Neural cell (in vitro differentiated cells): ENCODE measurements at regions not wholly inside any gene's neighbourhood (a gene's known extent, or its start where the extent isn't known, plus 50 kb on each side); places are given as distances from the start of the nearest gene placed in this dataset.
"Not testable (repeated sequence)": the region's sequence is repeated elsewhere in the genome, so short reads cannot be mapped to it uniquely, and the experiment has no call there.

Source experiments
- H2AFZ ChIP-seq: fragments of 200-600, 300-800 bp; sonication (generic), shearing (Covaris generic); 2 replicates; pipeline ENCODE4 v1.6.0; 2014; ENCODE audit warnings: low read depth, mild to moderate bottlenecking, antibody characterized with exemption, low read length, moderate library complexity
- H3F3A ChIP-seq: fragments of 200-600 bp; shearing (Covaris generic); 2 replicates; pipeline ENCODE4 v1.6.1; 2016; ENCODE audit warnings: mild to moderate bottlenecking, moderate library complexity, mixed read lengths, antibody characterized with exemption, low read length; ENCODE audit not compliant: insufficient read depth, poor library complexity, severe bottlenecking
- H3K27ac ChIP-seq: fragments of 200-600, 300-800 bp; sonication (generic), shearing (Covaris generic); 2 replicates; pipeline ENCODE4 v1.5.1; 2014; ENCODE audit warnings: mild to moderate bottlenecking, low read length, moderate library complexity
- H3K27me3 ChIP-seq: fragments of 300-800, 200-600 bp; sonication (generic), shearing (Covaris generic); 2 replicates; pipeline ENCODE4 v1.6.0; 2014; ENCODE audit warnings: mild to moderate bottlenecking, low read depth, low read length, moderate library complexity; ENCODE audit not compliant: insufficient read depth
- H3K36me3 ChIP-seq: fragments of 300-800, 200-600 bp; sonication (generic), shearing (Covaris generic); 2 replicates; pipeline ENCODE4 v1.5.1; 2014; ENCODE audit warnings: mild to moderate bottlenecking, antibody characterized with exemption, low read length, moderate library complexity; ENCODE audit not compliant: insufficient read depth
- H3K4me2 ChIP-seq: fragments of 300-800, 200-600 bp; sonication (generic), shearing (Covaris generic); 2 replicates; pipeline ENCODE4 v1.6.0; 2014; ENCODE audit warnings: mild to moderate bottlenecking, low read length
- H3K4me3 ChIP-seq: fragments of 300-800, 200-600 bp; sonication (generic), shearing (Covaris generic); 2 replicates; pipeline ENCODE4 v1.5.1; 2014; ENCODE audit warnings: mild to moderate bottlenecking, low read length, moderate library complexity
- H3K79me2 ChIP-seq: fragments of 200-600 bp; shearing (Covaris generic); replicated peaks from 2 replicates; pipeline ENCODE4 v1.6.0; 2014; ENCODE audit warnings: mild to moderate bottlenecking, low read length, moderate library complexity; ENCODE audit not compliant: insufficient read depth
- H3K9ac ChIP-seq: fragments of 300-800, 200-600 bp; sonication (generic), shearing (Covaris generic); 2 replicates; pipeline ENCODE4 v1.6.1; 2016; ENCODE audit warnings: mild to moderate bottlenecking, low read length, mixed read lengths
- H3K9me2 ChIP-seq: fragments of 200-600 bp; shearing (Covaris generic); 2 replicates; pipeline ENCODE4 v1.6.1; 2016; ENCODE audit warnings: mild to moderate bottlenecking, low read length, mixed read lengths; ENCODE audit not compliant: insufficient read depth
- H3K9me3 ChIP-seq: fragments of 200-600, 300-800 bp; sonication (generic), shearing (Covaris generic); 2 replicates; pipeline ENCODE4 v1.6.1; 2016; ENCODE audit warnings: mild to moderate bottlenecking, mixed run types, low read length, moderate library complexity, mixed read lengths
- H4K20me1 ChIP-seq: fragments of 200-600 bp; shearing (Covaris generic); 2 replicates; pipeline ENCODE4 v1.6.1; 2016; ENCODE audit warnings: mild to moderate bottlenecking, mixed run types; ENCODE audit not compliant: insufficient read depth
- CTCF ChIP-seq: fragments of 450-650 bp; IDR thresholded peaks from 2 replicates; pipeline ENCODE4 v1.5.1; 2014; ENCODE audit warnings: antibody characterized with exemption, mild to moderate bottlenecking, moderate library complexity; ENCODE audit not compliant: poor library complexity, severe bottlenecking
- EP300 ChIP-seq: fragments of 450-650 bp; conservative IDR thresholded peaks from 2 replicates; pipeline ENCODE4 v1.6.1; 2014; ENCODE audit warnings: antibody characterized with exemption, mild to moderate bottlenecking, moderate library complexity; ENCODE audit not compliant: poor library complexity, severe bottlenecking
- EZH2 ChIP-seq: fragments of 200-600, 300-800 bp; shearing (Covaris generic), sonication (generic); IDR thresholded peaks from 2 replicates; pipeline ENCODE4 v1.6.1; 2014; ENCODE audit warnings: antibody characterized with exemption, low read length, borderline replicate concordance, mild to moderate bottlenecking; ENCODE audit not compliant: insufficient read depth, poor library complexity, severe bottlenecking
- MXI1 ChIP-seq: fragments of 450-650 bp; conservative IDR thresholded peaks from 2 replicates; pipeline ENCODE4 v1.6.1; 2014; ENCODE audit warnings: antibody characterized with exemption, mild to moderate bottlenecking; ENCODE audit not compliant: poor library complexity, severe bottlenecking
- POLR2AphosphoS5 ChIP-seq: IDR thresholded peaks from 2 replicates; pipeline ENCODE4 v1.6.1; 2012
- RAD21 ChIP-seq: fragments of 450-650 bp; conservative IDR thresholded peaks from 2 replicates; pipeline ENCODE4 v1.6.1; 2014; ENCODE audit warnings: antibody characterized with exemption, mild to moderate bottlenecking, moderate library complexity
- REST ChIP-seq: IDR thresholded peaks from 2 replicates; pipeline ENCODE4 v1.6.1; 2012; ENCODE audit warnings: borderline replicate concordance
- SMC3 ChIP-seq: fragments of 450-650 bp; conservative IDR thresholded peaks from 2 replicates; pipeline ENCODE4 v1.6.1; 2014; ENCODE audit warnings: antibody characterized with exemption, mild to moderate bottlenecking, moderate library complexity; ENCODE audit not compliant: poor library complexity
- TAF1 ChIP-seq: IDR thresholded peaks from 2 replicates; pipeline ENCODE4 v1.6.1; 2012; ENCODE audit warnings: low read depth

GRCh38 chr2:76175295-76175694, 464.6 kb upstream of the GCFC2 start:
- H3K27me3 ChIP-seq = no peaks in the 10 kb centered on the region
- no peak for TF ChIP-seq REST
- no peak for TF ChIP-seq EZH2
- TF ChIP-seq EP300 = no peak
- no peak for TF ChIP-seq SMC3
- TF ChIP-seq RAD21 = no peak
- TF ChIP-seq CTCF = no peak
- no peak for TF ChIP-seq MXI1
- no peak for TF ChIP-seq TAF1
- no peak for TF ChIP-seq POLR2AphosphoS5
- no peak overlapping the region for H3K9ac ChIP-seq
- no peaks in the 10 kb centered on the region for H3K36me3 ChIP-seq
- H3K9me2 ChIP-seq = no peaks in the 10 kb centered on the region
- H3K4me2 ChIP-seq = no peak overlapping the region
- no peaks in the 10 kb centered on the region for H3F3A ChIP-seq
- H4K20me1 ChIP-seq = no peaks in the 10 kb centered on the region
- H2AFZ ChIP-seq = no peak overlapping the region
- no peaks in the 10 kb centered on the region for H3K79me2 ChIP-seq
- no peak overlapping the region for H3K4me3 ChIP-seq
- H3K27ac ChIP-seq = no peak overlapping the region
- H3K9me3 ChIP-seq = no peaks in the 10 kb centered on the region

GRCh38 chr2:76174505-76174904, 463.8 kb upstream of the GCFC2 start:
- Histone ChIP-seq H3K9me3 (no peaks in the 10 kb centered on the region), H4K20me1 (no peaks in the 10 kb centered on the region), H3K4me2 (no peak overlapping the region), H3K27ac (no peak overlapping the region), H3F3A (no peaks in the 10 kb centered on the region), H3K9me2 (no peaks in the 10 kb centered on the region), H3K4me3 (no peak overlapping the region), H3K9ac (no peak overlapping the region), H3K36me3 (no peaks in the 10 kb centered on the region), H3K79me2 (no peaks in the 10 kb centered on the region), H3K27me3 (no peaks in the 10 kb centered on the region), H2AFZ (no peak overlapping the region)
- TF ChIP-seq TAF1 (no peak), RAD21 (no peak), REST (no peak), SMC3 (no peak), CTCF (no peak), POLR2AphosphoS5 (no peak), EZH2 (no peak), EP300 (no peak), MXI1 (no peak)

- H4K20me1 ChIP-seq, H3K9ac ChIP-seq, H3K9me3 ChIP-seq, H3K27me3 ChIP-seq, H3K79me2 ChIP-seq, H3K4me2 ChIP-seq, H2AFZ ChIP-seq, H3K9me2 ChIP-seq, H3K36me3 ChIP-seq, H3F3A ChIP-seq, H3K4me3 ChIP-seq, H3K27ac ChIP-seq: not testable (repeated sequence)
Measured at GRCh38 chr2:76173206-76173605, 462.5 kb upstream of the GCFC2 start.
